Erythroblast (primary cell): ENCODE measurements at regions not wholly inside any gene's neighbourhood (a gene's known extent, or its start where the extent isn't known, plus 50 kb on each side); places are given as distances from the start of the nearest gene placed in this dataset.

Source experiments
- GATA1 ChIP-seq: IDR thresholded peaks from 2 replicates; pipeline ENCODE4 v1.6.1; 2011; ENCODE audit warnings: low read depth, mild to moderate bottlenecking, control low read depth, low read length, moderate library complexity
- POLR2A ChIP-seq: IDR thresholded peaks from 2 replicates; pipeline ENCODE4 v1.6.1; 2011; ENCODE audit warnings: mild to moderate bottlenecking, low read length

GRCh38 chr20:56903858-56904257, 274.8 kb downstream of the TFAP2C start:
- TF ChIP-seq POLR2A = no peak
- TF ChIP-seq GATA1 = no peak
